OCI-LY7 (cell line): ENCODE measurements at regions not wholly inside any gene's neighbourhood (a gene's known extent, or its start where the extent isn't known, plus 50 kb on each side); places are given as distances from the start of the nearest gene placed in this dataset.

Source experiments
- BruUV-seq: library from RNA; stranded (reverse); fragments of 400-500 nt; replicated peaks from 2 replicates; lab custom pipeline; 2021; lab: Mats Ljungman, UMichigan
- CTCF ChIA-PET: fragments of 300-600 bp; sonication (Branson Sonifier 250); formaldehyde crosslinking; loops from one replicate; lab custom pipeline; 2022; ENCODE audit warnings: antibody characterized with exemption; ENCODE audit not compliant: unreplicated experiment; lab: Charles Lee
- POLR2A ChIA-PET: fragments of 300-600 bp; sonication (Branson Sonifier 250); formaldehyde crosslinking; loops from one replicate; lab custom pipeline; 2022; ENCODE audit warnings: antibody characterized with exemption; lab: Charles Lee
- DNase-seq: peaks from one replicate; pipeline ENCODE4 v3.0.0-alpha.2; 2015; ENCODE audit warnings: low spot score
- H2AFZ ChIP-seq: fragments of 200-600 bp; sonication (generic), shearing (Covaris generic); 2 replicates; pipeline ENCODE4 v1.6.1; 2014; ENCODE audit warnings: mild to moderate bottlenecking, antibody characterized with exemption, low read length, moderate library complexity
- H3K27ac ChIP-seq: fragments of 200-600 bp; sonication (generic); 2 replicates; pipeline ENCODE4 v1.5.1; 2014; ENCODE audit warnings: mixed run types, low read depth, mild to moderate bottlenecking, moderate library complexity, low read length, inconsistent platforms; ENCODE audit not compliant: poor library complexity, severe bottlenecking
- H3K36me3 ChIP-seq: fragments of 200-600 bp; sonication (generic); 2 replicates; pipeline ENCODE4 v1.6.1; 2014; ENCODE audit warnings: mild to moderate bottlenecking, antibody characterized with exemption, low read length, moderate library complexity, mixed read lengths; ENCODE audit not compliant: insufficient read depth
- H3K4me1 ChIP-seq: fragments of 200-600 bp; sonication (generic); 2 replicates; pipeline ENCODE4 v1.5.1; 2014; ENCODE audit warnings: mild to moderate bottlenecking, low read length; ENCODE audit not compliant: insufficient read depth, poor library complexity, severe bottlenecking
- H3K4me2 ChIP-seq: fragments of 200-600 bp; sonication (generic); 2 replicates; pipeline ENCODE4 v1.6.1; 2014; ENCODE audit warnings: mild to moderate bottlenecking, low read length
- H3K4me3 ChIP-seq: fragments of 200-600 bp; sonication (generic); 2 replicates; pipeline ENCODE4 v1.5.1; 2014; ENCODE audit warnings: mild to moderate bottlenecking, low read depth, low read length; ENCODE audit not compliant: poor library complexity, severe bottlenecking
- H3K79me2 ChIP-seq: fragments of 200-600 bp; sonication (generic); 2 replicates; pipeline ENCODE4 v1.6.1; 2016; ENCODE audit warnings: low read depth, mild to moderate bottlenecking, low read length, moderate library complexity, mixed read lengths; ENCODE audit not compliant: insufficient read depth
- H3K9me2 ChIP-seq: fragments of 200-600 bp; sonication (generic); 2 replicates; pipeline ENCODE4 v1.6.1; 2016; ENCODE audit warnings: mild to moderate bottlenecking, low read length, mixed read lengths; ENCODE audit not compliant: insufficient read depth
- H3K9me3 ChIP-seq: fragments of 200-600 bp; sonication (generic); 2 replicates; pipeline ENCODE4 v1.6.1; 2014; ENCODE audit warnings: mild to moderate bottlenecking, mixed run types, low read length, mixed read lengths
- H4K20me1 ChIP-seq: fragments of 200-600 bp; sonication (generic); 2 replicates; pipeline ENCODE4 v1.6.1; 2014; ENCODE audit warnings: mild to moderate bottlenecking, antibody characterized with exemption, low read length, moderate library complexity, mixed read lengths; ENCODE audit not compliant: insufficient read depth
- EZH2phosphoT487 ChIP-seq: fragments of 200-600 bp; sonication (generic); IDR thresholded peaks from 2 replicates; pipeline ENCODE4 v1.6.1; 2018; ENCODE audit warnings: low read depth, borderline replicate concordance, mild to moderate bottlenecking, mixed run types, antibody characterized with exemption, low read length, moderate library complexity, mixed read lengths
- intact Hi-C: fragments of 100-400 bp; cut with micrococcal nuclease; formaldehyde crosslinking; loops from one replicate; pipeline ENCODE4 v1.10.0; 2022; ENCODE audit not compliant: unreplicated experiment
- TF ChIP-seq, protein P1 (sequence below): fragments of 200-600 bp; sonication (generic); conservative IDR thresholded peaks from 2 replicates; pipeline ENCODE4 v1.5.1; 2014; ENCODE audit warnings: mild to moderate bottlenecking, antibody characterized with exemption, low read length, moderate library complexity, mixed read lengths

DNA sequence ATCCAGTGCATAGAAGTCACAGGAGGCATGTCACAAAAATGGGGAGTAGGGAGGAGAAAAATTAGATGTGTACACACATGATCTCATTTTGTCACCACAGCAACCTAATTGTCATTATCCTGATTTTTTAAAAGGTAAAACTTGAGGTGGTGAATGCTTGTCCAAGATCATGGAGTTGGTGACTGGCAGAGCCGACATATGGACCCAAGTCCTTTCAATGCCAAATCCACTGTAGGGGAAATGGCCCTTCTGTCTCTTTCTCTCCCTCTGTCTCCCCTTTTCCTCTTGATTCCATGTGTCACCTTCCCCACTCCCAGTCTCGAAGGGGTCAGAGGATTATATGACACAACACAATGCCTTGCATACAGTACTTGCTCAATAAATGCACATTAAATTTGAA lies 65.7 kb upstream of the JUN start:
- ChIA-PET CTCF (no interaction called here), POLR2A (no interaction called here)
- Histone ChIP-seq H3K9me3 (no peaks in the 10 kb centered on the region), H3K4me2 (no peak overlapping the region), H2AFZ (no peak overlapping the region), H3K36me3 (no peaks in the 10 kb centered on the region), H3K9me2 (no peaks in the 10 kb centered on the region), H3K4me1 (no peaks in the 10 kb centered on the region), H3K79me2 (no peaks in the 10 kb centered on the region), H4K20me1 (no peaks in the 10 kb centered on the region), H3K4me3 (no peak overlapping the region), H3K27ac (no peak overlapping the region)
- intact Hi-C loops: no loop called here
- BruUV-seq: no TSS peak
- TF ChIP-seq, protein P1, sequence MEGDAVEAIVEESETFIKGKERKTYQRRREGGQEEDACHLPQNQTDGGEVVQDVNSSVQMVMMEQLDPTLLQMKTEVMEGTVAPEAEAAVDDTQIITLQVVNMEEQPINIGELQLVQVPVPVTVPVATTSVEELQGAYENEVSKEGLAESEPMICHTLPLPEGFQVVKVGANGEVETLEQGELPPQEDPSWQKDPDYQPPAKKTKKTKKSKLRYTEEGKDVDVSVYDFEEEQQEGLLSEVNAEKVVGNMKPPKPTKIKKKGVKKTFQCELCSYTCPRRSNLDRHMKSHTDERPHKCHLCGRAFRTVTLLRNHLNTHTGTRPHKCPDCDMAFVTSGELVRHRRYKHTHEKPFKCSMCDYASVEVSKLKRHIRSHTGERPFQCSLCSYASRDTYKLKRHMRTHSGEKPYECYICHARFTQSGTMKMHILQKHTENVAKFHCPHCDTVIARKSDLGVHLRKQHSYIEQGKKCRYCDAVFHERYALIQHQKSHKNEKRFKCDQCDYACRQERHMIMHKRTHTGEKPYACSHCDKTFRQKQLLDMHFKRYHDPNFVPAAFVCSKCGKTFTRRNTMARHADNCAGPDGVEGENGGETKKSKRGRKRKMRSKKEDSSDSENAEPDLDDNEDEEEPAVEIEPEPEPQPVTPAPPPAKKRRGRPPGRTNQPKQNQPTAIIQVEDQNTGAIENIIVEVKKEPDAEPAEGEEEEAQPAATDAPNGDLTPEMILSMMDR: no peak
- TF ChIP-seq EZH2phosphoT487: no peak
- no peak for DNase-seq

DNA sequence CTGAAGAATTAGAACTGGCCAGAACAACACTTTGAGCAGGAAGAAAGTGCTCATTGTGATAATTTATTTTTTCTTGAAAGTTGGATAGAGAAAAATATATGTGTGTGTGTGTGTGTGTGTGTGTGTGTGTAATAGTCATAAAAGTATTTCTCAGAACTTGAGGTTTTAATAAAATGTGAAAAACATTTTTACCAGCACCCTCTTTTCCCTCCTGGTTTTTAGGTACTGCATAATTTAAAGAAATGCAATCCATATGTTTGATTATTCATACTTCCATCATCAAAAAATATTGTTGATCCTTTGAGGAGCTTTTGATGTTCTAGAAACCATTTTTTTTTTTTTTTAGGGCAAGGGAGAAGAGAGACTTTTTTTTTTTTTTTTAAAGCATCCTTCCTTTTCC lies 66.8 kb upstream of the JUN start:
- H3K4me1 ChIP-seq: no peaks in the 10 kb centered on the region
- intact Hi-C loops: no loop called here
- no peaks in the 10 kb centered on the region for H3K9me2 ChIP-seq
- no peak overlapping the region for H3K27ac ChIP-seq
- no peaks in the 10 kb centered on the region for H3K36me3 ChIP-seq
- H3K4me3 ChIP-seq: no peak overlapping the region
- no peak for DNase-seq
- TF ChIP-seq EZH2phosphoT487: no peak
- TF ChIP-seq, protein P1: no peak
- POLR2A ChIA-PET: interaction anchor here (0.7 kb wide), 2 partner anchors 11 to 238 kb away, joined by 3 read pairs; no protein-coding TSS in a partner anchor
- H3K4me2 ChIP-seq: no peak overlapping the region
- no peaks in the 10 kb centered on the region for H3K9me3 ChIP-seq
- H4K20me1 ChIP-seq: no peaks in the 10 kb centered on the region
- H2AFZ ChIP-seq: no peak overlapping the region
- CTCF ChIA-PET: no interaction called here
- BruUV-seq: no TSS peak
- H3K79me2 ChIP-seq: no peaks in the 10 kb centered on the region

DNA sequence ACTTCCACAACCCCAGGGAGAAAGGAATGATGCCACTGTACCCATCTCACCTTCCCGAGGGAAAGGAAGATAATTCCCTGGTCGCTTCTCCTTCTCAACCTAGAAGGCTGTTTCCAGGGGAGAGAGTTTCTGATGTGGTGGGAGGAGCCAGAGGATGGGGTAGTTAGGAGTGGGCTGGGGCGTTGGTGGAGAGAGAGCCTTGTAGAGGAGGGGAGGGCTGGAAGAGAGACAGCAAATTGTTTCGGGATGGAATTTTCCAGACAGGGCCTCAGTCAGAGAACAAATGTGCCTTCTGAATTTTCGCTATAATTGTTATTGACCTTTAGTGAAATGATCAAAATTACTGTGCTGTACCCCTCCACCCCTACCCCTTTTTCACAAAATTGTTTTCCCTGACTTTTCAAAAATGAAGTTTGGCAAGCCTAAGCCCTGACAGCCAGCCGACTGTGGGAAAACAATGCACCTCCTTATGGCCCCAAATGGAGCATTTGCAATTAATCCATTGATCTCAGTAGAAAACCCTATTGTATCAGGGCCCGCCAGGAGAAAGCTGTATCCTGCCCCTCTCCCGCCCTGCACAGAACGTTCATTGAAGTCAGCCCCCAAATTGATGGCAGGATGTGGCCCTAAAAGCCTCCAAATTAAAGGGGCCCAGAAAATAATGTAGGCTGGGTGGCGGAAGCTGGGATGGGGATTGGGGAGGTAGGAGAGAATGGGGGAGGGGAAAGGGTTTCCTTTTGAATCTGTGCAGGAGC lies 69.1 kb upstream of the JUN start:
- CTCF ChIA-PET: no interaction called here
- H3K9me2 ChIP-seq: no peaks in the 10 kb centered on the region
- peaks cover 4% of the 10 kb centered on the region for H3K4me1 ChIP-seq
- H3K27ac ChIP-seq: no peak overlapping the region
- H3K4me3 ChIP-seq: no peak overlapping the region
- H4K20me1 ChIP-seq: no peaks in the 10 kb centered on the region
- H3K36me3 ChIP-seq: no peaks in the 10 kb centered on the region
- no peaks in the 10 kb centered on the region for H3K79me2 ChIP-seq
- H3K4me2 ChIP-seq: no peak overlapping the region
- no peak overlapping the region for H2AFZ ChIP-seq
- POLR2A ChIA-PET: no interaction called here
- TF ChIP-seq, protein P1: no peak
- TF ChIP-seq EZH2phosphoT487: no peak
- H3K9me3 ChIP-seq: 0 out of 2 replicates have a peak, but pooled peaks cover 2% of the 10 kb centered on the region
- BruUV-seq: no TSS peak
- no peak for DNase-seq
- intact Hi-C loops: no loop called here
